SK-N-SH (cell line): ENCODE measurements at regions not wholly inside any gene's neighbourhood (a gene's known extent, or its start where the extent isn't known, plus 50 kb on each side); places are given as distances from the start of the nearest gene placed in this dataset.

Experiments used
- CTCF ChIA-PET: fragments of 300-600, 350-600 bp; formaldehyde crosslinking; extraction: SDS; loops from one replicate; lab custom pipeline; 2021; lab: Yijun Ruan, JAX
- POLR2A ChIA-PET: fragments of 350-600 bp; sonication (Branson Sonifier 250); formaldehyde crosslinking; extraction: SDS; loops from one replicate; lab custom pipeline; 2020; ENCODE audit warnings: antibody characterized with exemption, inconsistent platforms; lab: Yijun Ruan, JAX
- DNase-seq: peaks from one replicate; pipeline ENCODE4 v3.0.0; 2012
- H2AFZ ChIP-seq: fragments of 200-600 bp; sonication (generic); 2 replicates; pipeline ENCODE4 v1.8.1; 2016; ENCODE audit warnings: antibody characterized with exemption, mild to moderate bottlenecking, low read depth
- H3F3A ChIP-seq: fragments of 200-600 bp; sonication (generic); replicated peaks from 2 replicates; pipeline ENCODE3; 2016; ENCODE audit warnings: antibody characterized with exemption, mild to moderate bottlenecking; ENCODE audit not compliant: insufficient read depth
- H3K27ac ChIP-seq, 2 experiments: fragments of 200-500 bp in 1 of 2; fragments of 200-600 bp in 1 of 2; sonication (Bioruptor generic) in 1 of 2; sonication (generic), shearing (Covaris generic) in 1 of 2; 2 replicates each; pipeline versions ENCODE4 v1.5.1 to v1.6.1; 2014 to 2016; ENCODE audit warnings: low read depth in 2 of 2, inconsistent platforms in 1 of 2, low read length in 1 of 2, mild to moderate bottlenecking in 1 of 2, mixed read lengths in 1 of 2
- H3K27me3 ChIP-seq: fragments of 200-600 bp; sonication (generic), shearing (Covaris generic); 2 replicates; pipeline ENCODE4 v1.6.1; 2016; ENCODE audit warnings: mixed run types; ENCODE audit not compliant: insufficient read depth
- H3K36me3 ChIP-seq, 2 experiments: fragments of 200-500 bp in 1 of 2; fragments of 200-600 bp in 1 of 2; sonication (Bioruptor generic) in 1 of 2; sonication (generic) in 1 of 2; replicated peaks in 1 of 2; 2 replicates each; pipeline versions ENCODE3 to v1.5.1; 2014 to 2016; ENCODE audit warnings: low read length in 1 of 2, mild to moderate bottlenecking in 1 of 2; ENCODE audit not compliant: insufficient read depth in 2 of 2, control insufficient read depth in 1 of 2
- H3K4me1 ChIP-seq, 2 experiments: fragments of 200-500 bp in 1 of 2; fragments of 200-600 bp in 1 of 2; sonication (Bioruptor generic) in 1 of 2; sonication (generic), shearing (Covaris generic) in 1 of 2; 2 replicates each; pipeline versions ENCODE4 v1.5.1 to v1.6.1; 2014 to 2016; ENCODE audit warnings: low read depth in 1 of 2, low read length in 1 of 2, mixed run types in 1 of 2; ENCODE audit not compliant: insufficient read depth in 2 of 2, control insufficient read depth in 1 of 2
- H3K4me2 ChIP-seq: fragments of 200-600 bp; sonication (generic), shearing (Covaris generic); 2 replicates; pipeline ENCODE4 v1.6.1; 2017; ENCODE audit warnings: mixed run types
- H3K4me3 ChIP-seq, 2 experiments: fragments of 200-500 bp in 1 of 2; fragments of 200-600 bp in 1 of 2; sonication (Bioruptor generic) in 1 of 2; sonication (generic), shearing (Covaris generic) in 1 of 2; 2 replicates each; pipeline versions ENCODE4 v1.5.1 to v1.8.1; 2014 to 2016; ENCODE audit warnings: low read depth in 2 of 2, inconsistent platforms in 1 of 2, low read length in 1 of 2, mild to moderate bottlenecking in 1 of 2, mixed read lengths in 1 of 2, moderate library complexity in 1 of 2
- H3K79me2 ChIP-seq: fragments of 200-600 bp; sonication (generic); 2 replicates; pipeline ENCODE4 v1.8.1; 2017; ENCODE audit warnings: mild to moderate bottlenecking; ENCODE audit not compliant: insufficient read depth
- H3K9ac ChIP-seq: fragments of 200-600 bp; sonication (generic); 2 replicates; pipeline ENCODE4 v1.6.1; 2017; ENCODE audit warnings: mixed run types
- H3K9me2 ChIP-seq: fragments of 200-600 bp; sonication (generic); 2 replicates; pipeline ENCODE4 v1.6.1; 2017; ENCODE audit warnings: mixed run types
- H3K9me3 ChIP-seq: fragments of 200-600 bp; sonication (generic); 2 replicates; pipeline ENCODE4 v1.6.1; 2017; ENCODE audit warnings: mixed run types, mild to moderate bottlenecking, moderate library complexity
- H4K20me1 ChIP-seq: fragments of 200-600 bp; sonication (generic); 2 replicates; pipeline ENCODE4 v1.6.1; 2017; ENCODE audit warnings: mild to moderate bottlenecking, mixed run types; ENCODE audit not compliant: insufficient read depth
- CHD2 ChIP-seq: fragments of 150-350 bp; IDR thresholded peaks from 2 replicates; pipeline ENCODE4 v1.6.1; 2018; ENCODE audit warnings: low read length; ENCODE audit not compliant: partially characterized antibody
- ELF1 ChIP-seq: IDR thresholded peaks from 2 replicates; pipeline ENCODE4 v1.4.0; 2012
- EP300 ChIP-seq, 2 experiments: IDR thresholded peaks; 2 replicates each; pipeline versions ENCODE4 v1.4.0 to v1.6.1; 2012; ENCODE audit warnings: borderline replicate concordance in 1 of 2, low read depth in 1 of 2, low read length in 1 of 2
- EZH2phosphoT487 ChIP-seq: fragments of 200-600 bp; sonication (generic); IDR thresholded peaks from 2 replicates; pipeline ENCODE4 v1.6.1; 2017; ENCODE audit warnings: low read depth, mixed run types, mild to moderate bottlenecking, antibody characterized with exemption, moderate library complexity, borderline replicate concordance
- FOXJ3 ChIP-seq: sonication (generic); formaldehyde crosslinking; IDR thresholded peaks from 2 replicates; pipeline ENCODE4 v1.5.1; 2020; ENCODE audit warnings: mild to moderate bottlenecking, missing genetic modification reagents
- GABPA ChIP-seq: IDR thresholded peaks from 2 replicates; pipeline ENCODE4 v1.4.0; 2012; ENCODE audit warnings: low read depth, mild to moderate bottlenecking
- GATA2 ChIP-seq: sonication (generic); formaldehyde crosslinking; IDR thresholded peaks from 2 replicates; pipeline ENCODE4 v1.5.0; 2020; ENCODE audit warnings: mild to moderate bottlenecking, missing genetic modification reagents
- MEF2A ChIP-seq: IDR thresholded peaks from 2 replicates; pipeline ENCODE4 v1.4.0; 2012; ENCODE audit warnings: low read depth, borderline replicate concordance
- MXI1 ChIP-seq: IDR thresholded peaks from 2 replicates; pipeline ENCODE4 v1.6.1; 2012; ENCODE audit warnings: mild to moderate bottlenecking, low read depth, low read length, improper control_type of control experiment
- POLR2AphosphoS5 ChIP-seq: IDR thresholded peaks from 2 replicates; pipeline ENCODE4 v1.6.1; 2012; ENCODE audit warnings: low read depth, low read length
- RCOR1 ChIP-seq: fragments of 150-350 bp; IDR thresholded peaks from 2 replicates; pipeline ENCODE4 v1.6.1; 2017; ENCODE audit warnings: antibody characterized with exemption, low read length
- REST ChIP-seq: IDR thresholded peaks from 2 replicates; pipeline ENCODE4 v1.6.1; 2012; ENCODE audit warnings: mild to moderate bottlenecking, low read depth, low read length, moderate library complexity
- RXRA ChIP-seq: IDR thresholded peaks from 2 replicates; pipeline ENCODE4 v1.4.0; 2012; ENCODE audit warnings: low read depth, mild to moderate bottlenecking, borderline replicate concordance
- TAF1 ChIP-seq: IDR thresholded peaks from 2 replicates; pipeline ENCODE4 v1.6.1; 2012; ENCODE audit warnings: low read depth, mild to moderate bottlenecking, low read length, moderate library complexity, borderline replicate concordance
- USF1 ChIP-seq: IDR thresholded peaks from 2 replicates; pipeline ENCODE4 v1.4.0; 2012; ENCODE audit warnings: low read depth, borderline replicate concordance
- USF2 ChIP-seq: fragments of 150-350 bp; IDR thresholded peaks from 2 replicates; pipeline ENCODE4 v1.6.1; 2017; ENCODE audit warnings: antibody characterized with exemption, low read length, low read depth, borderline replicate concordance
- WGBS: methylation state at CpG from one replicate; pipeline ENCODE4 v1.1.6; 2017; ENCODE audit warnings: low lambda C conversion rate; 5-methylcytosine and 5-hydroxymethylcytosine counted together

- TF ChIP-seq TAF1, result no peak
- no peak for TF ChIP-seq RCOR1
- TF ChIP-seq EZH2phosphoT487, result no peak
- no peak for TF ChIP-seq RXRA
- TF ChIP-seq EP300 (IDR thresholded peaks at IDR 0.05; ENCODE audit: borderline replicate concordance in 1 of 2, low read depth in 1 of 2, low read length in 1 of 2), result no peak
- no peak for TF ChIP-seq ELF1
- TF ChIP-seq MEF2A, result no peak
- TF ChIP-seq MXI1, result no peak
- no peak for TF ChIP-seq USF2
- TF ChIP-seq POLR2AphosphoS5, result no peak
- TF ChIP-seq REST, result no peak
- TF ChIP-seq GABPA, result no peak
- no peaks in the 10 kb centered on the region for H4K20me1 ChIP-seq
- H3K79me2 ChIP-seq, result no peaks in the 10 kb centered on the region
- H3K9me3 ChIP-seq, result no peaks in the 10 kb centered on the region
- H2AFZ ChIP-seq, result no peak overlapping the region
- H3K4me2 ChIP-seq, result no peak overlapping the region
- H3K4me1 ChIP-seq, result no peaks in the 10 kb centered on the region
- POLR2A ChIA-PET, result no interaction called here
- H3K4me3 ChIP-seq, result no peak overlapping the region
- DNase-seq, result no peak
- no peaks in the 10 kb centered on the region for H3K36me3 ChIP-seq
- 22% methylated on average over 4 of the region's 4 CpGs for WGBS
- H3F3A ChIP-seq, result no peaks in the 10 kb centered on the region
- H3K27ac ChIP-seq, result no peak overlapping the region
- H3K27me3 ChIP-seq, result no peaks in the 10 kb centered on the region
- H3K9ac ChIP-seq, result no peak overlapping the region
- H3K9me2 ChIP-seq, result no peaks in the 10 kb centered on the region
- CTCF ChIA-PET, result interaction anchor here (1.7 kb wide), 1 partner anchor 395 kb away, joined by 9 read pairs; no protein-coding TSS in a partner anchor
Observed at GRCh38 chr3:3603351-3603750, 195.9 kb upstream of the LRRN1 start.

GRCh38 chr3:3600665-3601340, 198.4 kb upstream of the LRRN1 start:
- no peaks in the 10 kb centered on the region for H3K36me3 ChIP-seq
- 20% methylated on average over 3 of the region's 3 CpGs for WGBS

More at GRCh38 chr3:3600665-3601340, 198.4 kb upstream of the LRRN1 start:
- Histone ChIP-seq H3K79me2 (no peaks in the 10 kb centered on the region), H3F3A (no peaks in the 10 kb centered on the region), H3K4me1 (no peaks in the 10 kb centered on the region), H3K9me3 (no peaks in the 10 kb centered on the region), H3K27me3 (no peaks in the 10 kb centered on the region), H3K4me3 (no peak overlapping the region), H3K9ac (no peak overlapping the region), H2AFZ (no peak overlapping the region), H4K20me1 (no peaks in the 10 kb centered on the region), H3K27ac (no peak overlapping the region), H3K4me2 (no peak overlapping the region), H3K9me2 (no peaks in the 10 kb centered on the region)
- no peak for DNase-seq
- POLR2A ChIA-PET, result no interaction called here
- CTCF ChIA-PET, result no interaction called here
- TF ChIP-seq CHD2 (no peak), GATA2 (CRISPR knock-in tag) (no peak), FOXJ3 (no peak), USF1 (no peak), ELF1 (no peak), TAF1 (no peak)
